SU-DHL-6 (cell line): ENCODE measurements at regions not wholly inside any gene's neighbourhood (a gene's known extent, or its start where the extent isn't known, plus 50 kb on each side); places are given as distances from the start of the nearest gene placed in this dataset.

Source experiments
- CTCF ChIP-seq: fragments of 200-600 bp; sonication (generic); IDR thresholded peaks from one replicate; pipeline ENCODE4 v1.5.1; 2017; ENCODE audit warnings: antibody characterized with exemption, mild to moderate bottlenecking, low read length, moderate library complexity; ENCODE audit not compliant: insufficient read depth, poor library complexity, severe bottlenecking
- EZH2phosphoT487 ChIP-seq: fragments of 200-600 bp; sonication (generic), shearing (Covaris generic); conservative IDR thresholded peaks from 2 replicates; pipeline ENCODE4 v1.6.1; 2018; ENCODE audit warnings: mild to moderate bottlenecking, antibody characterized with exemption, low read length, moderate library complexity, mixed read lengths

GRCh38 chrX:40987413-40987812 is 97.8 kb upstream of the USP9X start:
- no peak for TF ChIP-seq CTCF
- TF ChIP-seq EZH2phosphoT487 = no peak
